ENCODE measurements at regions not wholly inside any gene's neighbourhood (a gene's known extent, or its start where the extent isn't known, plus 50 kb on each side); places are given as distances from the start of the nearest gene placed in this dataset.

GRCh38 chr18:2316082-2316750, 255.1 kb downstream of the METTL4 start:
- H3K27ac Mint-ChIP-seq = no peak overlapping the region
- H3K27me3 Mint-ChIP-seq (ENCODE audit: low read depth) = no peaks in the 10 kb centered on the region
- no peak overlapping the region for H3K4me3 Mint-ChIP-seq
- no peak for DNase-seq (ENCODE audit: low spot score in 2 of 2, unreplicated experiment in 2 of 2)
- no peak for TF ChIP-seq CTCF (IDR thresholded peaks at IDR 0.05; ENCODE audit: unreplicated experiment)
- peaks cover 14% of the 10 kb centered on the region for H3K9me3 Mint-ChIP-seq
- H3K36me3 Mint-ChIP-seq = no peaks in the 10 kb centered on the region
- H3K4me1 Mint-ChIP-seq = peaks cover 7% of the 10 kb centered on the region

DNA sequence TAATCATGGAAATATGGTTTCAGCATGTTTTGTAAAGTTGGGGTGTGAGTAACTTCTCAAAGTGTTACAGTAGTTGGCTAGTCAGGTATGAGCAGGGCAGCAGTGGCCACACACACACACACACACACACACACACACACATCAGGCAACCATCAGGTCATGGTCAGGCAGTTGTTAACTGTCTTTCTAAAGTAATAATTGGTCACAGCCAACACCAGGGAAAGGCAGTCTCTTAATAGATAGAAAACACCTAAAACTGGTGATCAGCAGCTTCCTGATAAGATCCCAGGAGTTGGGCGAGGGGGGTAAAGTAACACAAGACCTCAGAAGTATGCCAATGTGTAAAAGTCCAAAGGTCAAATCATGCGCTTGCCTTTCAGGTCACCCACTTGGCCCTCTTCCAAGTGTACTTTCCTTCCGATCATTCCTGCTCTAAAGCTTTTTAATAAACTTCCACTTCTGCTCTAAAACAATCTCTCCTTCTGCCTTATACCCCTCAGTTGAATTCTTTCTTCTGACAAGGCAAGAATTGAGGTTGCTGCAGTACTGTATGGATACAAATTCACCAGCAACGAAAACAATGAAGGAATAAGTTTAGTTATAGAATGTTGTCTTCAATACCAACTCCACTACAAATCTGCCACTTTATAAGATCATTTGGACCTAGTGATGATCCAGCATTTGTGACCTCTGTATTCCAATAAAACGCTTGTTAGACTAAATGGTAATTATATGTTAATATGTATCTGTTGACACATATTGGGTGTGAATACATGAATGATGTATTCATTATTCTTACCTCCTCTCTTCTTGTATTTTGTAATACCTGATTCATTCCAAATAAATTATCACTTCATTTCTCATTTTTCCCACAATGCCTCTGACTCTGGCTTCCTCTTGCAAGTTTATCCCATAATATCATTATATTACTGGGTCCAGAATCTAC, 254.3 kb downstream of the METTL4 start:
- peaks cover 7% of the 10 kb centered on the region for H3K4me1 Mint-ChIP-seq
- no peak for TF ChIP-seq CTCF (IDR thresholded peaks at IDR 0.05; ENCODE audit: unreplicated experiment)
- H3K9me3 Mint-ChIP-seq = peaks cover 18% of the 10 kb centered on the region
- H3K4me3 Mint-ChIP-seq = no peak overlapping the region
- H3K27me3 Mint-ChIP-seq (ENCODE audit: low read depth) = no peaks in the 10 kb centered on the region
- H3K27ac Mint-ChIP-seq = no peak overlapping the region
- DNase-seq (ENCODE audit: low spot score in 2 of 2, unreplicated experiment in 2 of 2) = no peak
- no peaks in the 10 kb centered on the region for H3K36me3 Mint-ChIP-seq

- H3K9me3 Mint-ChIP-seq = peaks cover 18% of the 10 kb centered on the region
- no peaks in the 10 kb centered on the region for H3K36me3 Mint-ChIP-seq
- no peak for TF ChIP-seq CTCF (IDR thresholded peaks at IDR 0.05; ENCODE audit: unreplicated experiment)
These were observed 246.8 kb downstream of the METTL4 start for GRCh38 chr18:2324459-2324858.

GRCh38 chr18:2325308-2325849, 245.9 kb downstream of the METTL4 start:
- Mint-ChIP-seq H3K9me3 (peaks cover 10% of the 10 kb centered on the region), H3K27me3 (ENCODE audit: low read depth) (no peaks in the 10 kb centered on the region), H3K36me3 (no peaks in the 10 kb centered on the region), H3K27ac (peak overlapping the region; percentile 71), H3K4me1 (peaks cover 20% of the 10 kb centered on the region), H3K4me3 (no peak overlapping the region)
- no peak for TF ChIP-seq CTCF (IDR thresholded peaks at IDR 0.05; ENCODE audit: unreplicated experiment)
- no peak for DNase-seq (ENCODE audit: low spot score in 2 of 2, unreplicated experiment in 2 of 2)

More at GRCh38 chr18:2324459-2324858, 246.8 kb downstream of the METTL4 start:
- H3K27ac Mint-ChIP-seq = no peak overlapping the region
- H3K27me3 Mint-ChIP-seq (ENCODE audit: low read depth) = no peaks in the 10 kb centered on the region
- no peak overlapping the region for H3K4me3 Mint-ChIP-seq
- peaks cover 17% of the 10 kb centered on the region for H3K4me1 Mint-ChIP-seq
- DNase-seq (ENCODE audit: low spot score in 2 of 2, unreplicated experiment in 2 of 2) = no peak

DNA sequence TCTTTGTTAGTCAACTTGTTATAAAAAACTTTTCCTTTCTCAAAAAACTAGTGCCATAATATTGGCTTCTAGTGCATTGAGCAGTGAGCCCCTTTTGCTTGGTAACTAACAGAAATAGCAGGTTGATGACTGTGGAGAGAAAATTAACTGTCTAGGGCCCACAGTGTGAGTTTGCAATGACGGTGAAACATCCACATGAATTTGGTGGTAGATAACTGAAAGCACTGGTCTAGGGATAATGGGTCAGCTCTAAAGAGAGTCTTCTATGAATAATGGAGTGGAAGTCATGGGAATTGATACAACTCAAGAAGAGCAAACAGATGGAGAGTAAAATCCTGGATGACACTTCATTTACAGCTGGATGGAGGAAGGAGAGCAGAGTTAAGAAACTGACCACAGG, 245.4 kb downstream of the METTL4 start:
- DNase-seq (ENCODE audit: low spot score in 2 of 2, unreplicated experiment in 2 of 2) = no peak
- Mint-ChIP-seq H3K4me3 (no peak overlapping the region), H3K9me3 (peaks cover 8% of the 10 kb centered on the region), H3K27me3 (ENCODE audit: low read depth) (no peaks in the 10 kb centered on the region), H3K27ac (no peak overlapping the region), H3K36me3 (no peaks in the 10 kb centered on the region), H3K4me1 (peaks cover 20% of the 10 kb centered on the region)
- no peak for TF ChIP-seq CTCF (IDR thresholded peaks at IDR 0.05; ENCODE audit: unreplicated experiment)

Measured in mesothelial cell of epicardium (in vitro differentiated cells).